ENCODE measurements at regions not wholly inside any gene's neighbourhood (a gene's known extent, or its start where the extent isn't known, plus 50 kb on each side); places are given as distances from the start of the nearest gene placed in this dataset.

GRCh38 chr13:80180740-80181355 lies 160.1 kb downstream of the SPRY2 start:
- H2AK9ac ChIP-seq (replicated peaks; ENCODE audit: low read depth, low read length, poor library complexity), result no peak overlapping the region
- ChIA-PET POLR2A (ENCODE audit: unreplicated experiment) (no interaction called here), CTCF (interaction anchor here (0.6 kb wide), 1 partner anchor 40 kb away, joined by 3 read pairs; no protein-coding TSS in a partner anchor)
- no peak overlapping the region for H3K4me3 ChIP-seq (ENCODE audit: insufficient read depth, low read depth, low read length)
- no TSS peak for BruUV-seq (replicated peaks)
- H3K27ac ChIP-seq (ENCODE audit: insufficient read depth, low read length), result no peak overlapping the region
- H4K91ac ChIP-seq (ENCODE audit: insufficient read depth, low read depth, low read length), result no peak overlapping the region
- H2AFZ ChIP-seq (replicated peaks; ENCODE audit: low read length, poor library complexity), result no peak overlapping the region
- H3K4me2 ChIP-seq (ENCODE audit: low read depth, low read length), result no peak overlapping the region
- in situ Hi-C loops (cut with MboI; ENCODE audit: low sequenced_read_pairs) (no loop called here), dilution Hi-C loops (cut with HindIII; ENCODE audit: low sequenced_read_pairs, unreplicated experiment) (no loop called here), intact Hi-C loops (cut with micrococcal nuclease) (no loop called here)
- H4K5ac ChIP-seq (ENCODE audit: low read depth, low read length), result no peak overlapping the region
- no peak overlapping the region for H2AK5ac ChIP-seq (ENCODE audit: low read depth, low read length)
- no peak for ATAC-seq (ENCODE audit: low read depth)
- no peaks in the 10 kb centered on the region for H3K4me1 ChIP-seq (ENCODE audit: control insufficient read depth, insufficient read depth, low read length)
- no peaks in the 10 kb centered on the region for H3K27me3 ChIP-seq (ENCODE audit: control insufficient read depth, insufficient read depth, low read length)
- TF ChIP-seq NFE2L2 (IDR thresholded peaks at IDR 0.05; ENCODE audit: low read depth, low read length) (no peak), FOS (IDR thresholded peaks at IDR 0.05; ENCODE audit: low read depth, low read length) (no peak), MXI1 (IDR thresholded peaks at IDR 0.05; ENCODE audit: borderline replicate concordance, low read depth, low read length) (no peak), MAFK (IDR thresholded peaks at IDR 0.05; ENCODE audit: low read depth, low read length) (no peak), ELK1 (IDR thresholded peaks at IDR 0.05; ENCODE audit: borderline replicate concordance, low read depth, low read length) (no peak), POLR2A (IDR thresholded peaks at IDR 0.05; ENCODE audit: low read depth, low read length) (no peak), MAZ (IDR thresholded peaks at IDR 0.05; ENCODE audit: borderline replicate concordance, low read depth, low read length) (no peak), BHLHE40 (IDR thresholded peaks at IDR 0.05; ENCODE audit: low read depth, low read length) (no peak), CTCF (conservative IDR thresholded peaks at IDR 0.05; ENCODE audit: low read depth, low read length) (no peak), SMC3 (IDR thresholded peaks at IDR 0.05; ENCODE audit: low read depth, low read length) (no peak), RAD21 (IDR thresholded peaks at IDR 0.05; ENCODE audit: low read length) (no peak), CEBPB (IDR thresholded peaks at IDR 0.05; ENCODE audit: low read depth, low read length) (no peak), RFX5 (IDR thresholded peaks at IDR 0.05; ENCODE audit: low read depth, low read length) (no peak), RCOR1 (IDR thresholded peaks at IDR 0.05; ENCODE audit: insufficient replicate concordance, low read length) (no peak), CHD1 (IDR thresholded peaks at IDR 0.05; ENCODE audit: low read depth, low read length) (no peak)
- TF ChIP-seq, protein P1, sequence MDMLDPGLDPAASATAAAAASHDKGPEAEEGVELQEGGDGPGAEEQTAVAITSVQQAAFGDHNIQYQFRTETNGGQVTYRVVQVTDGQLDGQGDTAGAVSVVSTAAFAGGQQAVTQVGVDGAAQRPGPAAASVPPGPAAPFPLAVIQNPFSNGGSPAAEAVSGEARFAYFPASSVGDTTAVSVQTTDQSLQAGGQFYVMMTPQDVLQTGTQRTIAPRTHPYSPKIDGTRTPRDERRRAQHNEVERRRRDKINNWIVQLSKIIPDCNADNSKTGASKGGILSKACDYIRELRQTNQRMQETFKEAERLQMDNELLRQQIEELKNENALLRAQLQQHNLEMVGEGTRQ (IDR thresholded peaks at IDR 0.05; ENCODE audit: low read depth, low read length), result no peak
- no peak overlapping the region for H4K8ac ChIP-seq (ENCODE audit: low read depth in 2 of 2, low read length in 2 of 2)
- H2BK15ac ChIP-seq (ENCODE audit: low read depth, low read length), result no peak overlapping the region
- H2BK5ac ChIP-seq (ENCODE audit: low read depth, low read length, poor library complexity, severe bottlenecking), result no peak overlapping the region
- no peak for DNase-seq
- no peak overlapping the region for H3K4ac ChIP-seq (ENCODE audit: low read depth, low read length)
- H3K23ac ChIP-seq (ENCODE audit: low read depth, low read length), result no peak overlapping the region
- no peaks in the 10 kb centered on the region; the same call in 1 of the 2 replicates for H3K9me1 ChIP-seq (ENCODE audit: insufficient read depth, low read length)
- H3K14ac ChIP-seq (replicated peaks; ENCODE audit: low read depth, low read length), result no peak overlapping the region
- H3K36me3 ChIP-seq (ENCODE audit: control insufficient read depth, insufficient read depth, low read length), result no peaks in the 10 kb centered on the region
- no peak overlapping the region for H2BK20ac ChIP-seq (ENCODE audit: low read depth, low read length)
- no peaks in the 10 kb centered on the region for H4K20me1 ChIP-seq (ENCODE audit: insufficient read depth, low read length)
- H3K9me3 ChIP-seq (ENCODE audit: control insufficient read depth, insufficient read depth, low read length), result no peaks in the 10 kb centered on the region
- no peak overlapping the region for H2BK120ac ChIP-seq (ENCODE audit: low read depth, low read length)
- 80% methylated on average over 2 of the region's 8 CpGs; no CpG with 5 or more reads in 1 of the 2 experiments for WGBS, 2 experiments (ENCODE audit: extremely low coverage in 2 of 2, insufficient read length in 1 of 2)
- no peak overlapping the region for H3K9ac ChIP-seq (ENCODE audit: low read depth, low read length)
- H3K18ac ChIP-seq (ENCODE audit: low read depth, low read length), result no peak overlapping the region; the same call in 1 of the 2 replicates
- H3K79me1 ChIP-seq (ENCODE audit: low read depth in 1 of 2, low read length in 2 of 2), result no peaks in the 10 kb centered on the region
- no peak overlapping the region for H3K56ac ChIP-seq (ENCODE audit: extremely low read depth, insufficient read depth, low read length)

All from IMR-90 (cell line).